Endothelial cell of umbilical vein (primary cell): ENCODE measurements at regions not wholly inside any gene's neighbourhood (a gene's known extent, or its start where the extent isn't known, plus 50 kb on each side); places are given as distances from the start of the nearest gene placed in this dataset.

ENCODE experiments used
- CTCF ChIP-seq, 2 donors: IDR thresholded peaks; 1 replicate in 1 of 2; 2 replicates in 1 of 2; pipeline ENCODE4 v1.5.1; 2011; ENCODE audit warnings: low read length in 2 of 2, mild to moderate bottlenecking in 2 of 2, moderate library complexity in 2 of 2, control low read depth in 1 of 2, inconsistent platforms in 1 of 2, low read depth in 1 of 2; ENCODE audit not compliant: insufficient read depth in 1 of 2; ENCODE audit errors: extremely low read depth in 1 of 2
- EZH2 ChIP-seq: IDR thresholded peaks from 2 replicates; pipeline ENCODE4 v1.6.1; 2012; ENCODE audit warnings: borderline replicate concordance, low read depth, mild to moderate bottlenecking, moderate library complexity, low read length, inconsistent platforms; ENCODE audit not compliant: severe bottlenecking
- JUN ChIP-seq: IDR thresholded peaks from 2 replicates; pipeline ENCODE4 v1.6.1; 2011; ENCODE audit warnings: borderline replicate concordance, low read depth; ENCODE audit not compliant: insufficient read length, insufficient read depth
- MAX ChIP-seq: IDR thresholded peaks from 2 replicates; pipeline ENCODE4 v1.6.1; 2011; ENCODE audit not compliant: insufficient read depth, insufficient read length
- POLR2A ChIP-seq: IDR thresholded peaks from 2 replicates; pipeline ENCODE4 v1.6.1; 2012; ENCODE audit warnings: low read depth, mild to moderate bottlenecking, control low read depth, low read length
- POLR2AphosphoS5 ChIP-seq: IDR thresholded peaks from 2 replicates; pipeline ENCODE4 v1.6.1; 2012; ENCODE audit warnings: low read depth, mild to moderate bottlenecking, control low read depth, low read length, moderate library complexity; ENCODE audit not compliant: insufficient read depth

- TF ChIP-seq CTCF (IDR thresholded peaks at IDR 0.05; ENCODE audit: extremely low read depth in 1 of 2, insufficient read depth in 1 of 2, low read depth in 1 of 2, low read length in 2 of 2) (no peak), POLR2AphosphoS5 (no peak), POLR2A (no peak), MAX (no peak), EZH2 (no peak), JUN (no peak)
These were observed 57.0 kb upstream of the CARMIL1 start for GRCh38 chr6:25222006-25222678.
